HG03103 (cell line): ENCODE measurements at regions not wholly inside any gene's neighbourhood (a gene's known extent, or its start where the extent isn't known, plus 50 kb on each side); places are given as distances from the start of the nearest gene placed in this dataset.

Source experiments
- ATAC-seq: cut with Tn5 transposase; IDR thresholded peaks from one replicate; pipeline ENCODE4 v1.9.1; 2021; ENCODE audit warnings: low read depth; ENCODE audit not compliant: unreplicated experiment

- no peak for ATAC-seq
These were observed 228.2 kb upstream of the ZPLD1 start for GRCh38 chr3:102206511-102207031.

DNA sequence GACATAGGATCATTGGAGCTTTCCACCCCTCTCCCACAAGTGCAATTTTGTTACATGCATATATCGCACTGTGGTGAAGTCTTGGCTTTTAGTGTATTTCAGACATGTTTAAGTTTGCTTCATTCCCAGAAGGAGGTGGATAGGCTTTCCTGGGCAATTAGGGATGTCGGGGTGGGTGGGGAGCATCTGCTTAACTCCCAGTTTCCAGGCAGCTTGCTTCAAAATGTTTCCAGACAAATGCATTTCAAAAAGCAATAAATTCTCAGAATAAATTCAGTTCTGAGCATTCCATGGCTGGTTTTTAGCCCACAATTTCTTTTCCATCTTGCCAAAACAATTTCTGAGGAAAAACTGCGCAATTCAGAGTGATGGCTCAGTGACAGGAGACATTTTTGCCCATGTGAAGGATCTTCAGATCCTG, 227.7 kb upstream of the ZPLD1 start:
- ATAC-seq, result no peak

DNA sequence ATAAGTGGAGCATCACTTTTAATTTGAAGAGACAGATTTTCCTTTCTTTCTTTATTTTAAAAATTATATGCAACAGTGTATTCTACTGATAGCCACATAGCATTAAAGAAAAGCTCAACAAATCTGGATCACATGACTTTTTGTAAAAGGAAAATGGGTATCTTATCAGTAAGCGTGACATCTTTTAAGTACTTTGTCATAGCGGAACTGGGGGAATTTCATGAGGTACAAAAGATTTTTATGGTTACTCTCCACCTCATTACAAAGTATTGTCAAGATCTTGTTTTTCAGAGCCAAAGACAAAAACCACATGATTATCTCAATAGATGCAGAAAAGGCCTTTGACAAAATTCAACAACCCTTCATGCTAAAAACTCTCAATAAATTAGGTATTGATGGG, 219.6 kb upstream of the ZPLD1 start:
- no peak for ATAC-seq

GRCh38 chr3:102223132-102223531, 211.7 kb upstream of the ZPLD1 start:
- ATAC-seq, result no peak

DNA sequence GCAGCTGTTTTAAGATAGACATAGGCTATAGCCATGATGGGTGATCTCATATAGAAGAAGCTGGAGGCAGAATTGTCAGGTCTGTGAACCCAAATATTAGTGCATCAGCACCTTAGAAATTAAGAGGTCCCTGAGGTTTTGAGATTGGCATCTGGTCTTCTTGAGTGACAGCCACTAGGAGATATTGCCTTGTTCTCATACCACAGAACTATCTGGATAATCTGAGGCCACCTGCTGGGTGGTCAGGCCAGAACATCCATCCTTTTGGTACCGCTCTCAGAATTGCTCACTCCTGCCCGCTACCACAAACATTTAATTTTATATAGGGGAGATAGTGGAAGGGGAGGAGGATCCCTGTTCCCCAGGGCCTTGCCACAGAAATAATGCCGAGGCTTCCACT, 210.6 kb upstream of the ZPLD1 start:
- peak; percentile 43 for ATAC-seq

- ATAC-seq, result no peak
These were observed 209.8 kb upstream of the ZPLD1 start for GRCh38 chr3:102225005-102225404.

DNA sequence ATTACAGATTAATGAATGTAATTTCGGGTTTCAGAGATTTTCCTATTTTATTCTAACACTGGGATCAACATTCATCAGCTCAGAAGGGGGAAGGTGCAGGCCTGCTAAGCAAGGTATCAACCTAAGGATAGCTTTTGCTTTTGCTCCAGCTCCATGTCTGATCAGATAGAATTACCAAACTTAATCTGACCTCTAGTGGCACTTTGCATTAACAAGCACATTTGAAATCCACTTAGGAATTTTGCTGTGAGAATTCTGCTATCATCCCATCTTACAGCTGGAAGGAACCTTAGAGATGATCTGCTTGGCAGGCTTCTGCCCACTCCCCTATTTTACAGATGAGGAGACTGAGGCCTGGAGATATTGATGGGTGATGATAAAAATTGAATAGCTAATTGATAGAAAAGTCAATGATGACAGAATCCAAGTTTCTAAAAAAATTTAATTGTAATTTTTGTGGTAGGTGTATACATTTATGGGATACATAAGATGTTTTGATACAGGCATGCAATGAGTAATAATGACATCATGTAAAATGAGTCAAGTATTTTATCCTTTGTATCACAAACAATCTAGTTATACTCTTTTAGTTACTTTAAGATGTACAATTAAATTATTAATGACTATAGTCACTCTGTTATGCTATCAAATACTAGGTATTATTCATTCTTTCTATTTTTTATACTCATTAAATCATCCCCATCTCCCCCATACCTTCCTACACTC, 209.2 kb upstream of the ZPLD1 start:
- peak; percentile 46 for ATAC-seq

DNA sequence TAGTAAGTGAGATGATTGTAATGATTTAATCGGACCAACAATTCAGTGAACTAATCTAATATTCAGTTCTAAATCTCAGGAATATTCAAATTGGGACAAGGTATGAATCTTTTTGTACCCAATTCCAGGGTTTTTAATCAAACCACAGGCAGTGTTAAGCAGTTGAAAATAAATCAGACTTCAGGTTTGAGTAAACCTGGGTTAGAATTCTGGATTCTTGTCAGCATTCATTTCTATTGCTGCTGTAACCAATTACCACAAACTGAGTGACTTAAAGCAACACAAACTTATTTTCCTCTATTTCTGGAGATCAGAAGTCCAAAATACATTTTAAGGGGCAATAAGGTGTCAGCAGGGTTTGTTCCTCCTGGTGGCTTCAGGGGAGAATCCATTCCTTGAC, 208.4 kb upstream of the ZPLD1 start:
- ATAC-seq, result no peak

- ATAC-seq, result no peak
These were observed 205.7 kb upstream of the ZPLD1 start for GRCh38 chr3:102229062-102229655.

- ATAC-seq, result no peak
These were observed 204.8 kb upstream of the ZPLD1 start for GRCh38 chr3:102230057-102230456.

- peak; percentile 93 for ATAC-seq
These were observed 200.9 kb upstream of the ZPLD1 start for GRCh38 chr3:102233881-102234280.

DNA sequence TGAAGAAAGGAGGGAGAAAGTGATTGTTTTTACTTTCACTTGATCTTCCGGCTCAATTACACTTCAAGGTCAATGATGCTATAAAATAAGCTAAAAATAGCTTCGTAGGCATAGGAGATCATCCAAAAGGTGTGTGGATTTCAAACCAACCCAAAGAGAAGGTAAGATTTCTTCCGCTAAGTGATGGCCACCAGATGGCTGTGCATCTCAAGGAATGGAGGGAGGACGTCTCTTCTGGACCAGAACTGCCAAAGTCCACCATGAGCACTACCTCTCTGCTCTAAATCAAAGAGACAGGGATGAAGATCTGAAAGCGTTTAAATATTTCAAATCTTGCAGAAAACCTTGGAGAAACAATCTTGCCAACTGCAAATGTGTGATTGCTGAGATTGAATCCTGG, 199.1 kb upstream of the ZPLD1 start:
- no peak for ATAC-seq

GRCh38 chr3:102237181-102237580, 197.6 kb upstream of the ZPLD1 start:
- ATAC-seq, result no peak

DNA sequence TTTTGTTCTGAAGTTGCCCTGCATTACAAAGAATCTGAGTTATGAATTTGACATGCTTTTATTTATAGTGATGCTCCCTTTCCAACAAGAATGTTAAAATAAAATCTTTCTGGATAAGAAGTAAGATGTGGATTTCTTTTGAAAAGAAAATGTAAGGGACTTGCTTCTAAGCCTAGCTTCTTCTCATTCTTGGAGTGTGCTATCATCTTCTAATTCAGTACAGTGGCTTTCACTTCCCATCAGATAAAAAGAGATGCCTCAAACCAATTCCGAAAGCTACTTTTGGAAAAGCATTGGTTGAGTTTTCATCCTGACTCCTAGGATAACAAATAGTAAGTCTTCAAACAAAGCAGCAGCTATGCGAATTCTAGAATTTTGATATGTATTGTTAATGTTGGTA, 197.0 kb upstream of the ZPLD1 start:
- ATAC-seq, result no peak

DNA sequence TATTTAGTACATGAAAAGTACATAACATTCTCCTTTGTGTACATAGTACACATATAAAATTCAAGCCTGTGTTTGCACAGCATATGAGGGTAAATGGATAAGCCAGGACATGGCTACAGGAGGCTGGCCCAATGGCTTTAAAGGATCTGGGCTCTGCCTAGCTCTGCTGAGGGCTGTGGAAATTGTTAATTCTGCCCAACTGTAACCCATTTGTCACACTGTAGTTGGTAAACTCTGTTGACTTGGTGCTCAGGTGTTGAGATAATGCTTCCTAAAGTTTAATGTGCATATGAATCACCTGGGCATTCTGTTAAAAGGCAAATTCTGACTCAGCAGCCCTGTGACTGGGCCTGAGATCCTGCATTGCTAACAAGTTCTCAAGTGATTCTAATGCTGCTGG, 196.5 kb upstream of the ZPLD1 start:
- ATAC-seq, result no peak

GRCh38 chr3:102240720-102241119, 194.1 kb upstream of the ZPLD1 start:
- no peak for ATAC-seq

DNA sequence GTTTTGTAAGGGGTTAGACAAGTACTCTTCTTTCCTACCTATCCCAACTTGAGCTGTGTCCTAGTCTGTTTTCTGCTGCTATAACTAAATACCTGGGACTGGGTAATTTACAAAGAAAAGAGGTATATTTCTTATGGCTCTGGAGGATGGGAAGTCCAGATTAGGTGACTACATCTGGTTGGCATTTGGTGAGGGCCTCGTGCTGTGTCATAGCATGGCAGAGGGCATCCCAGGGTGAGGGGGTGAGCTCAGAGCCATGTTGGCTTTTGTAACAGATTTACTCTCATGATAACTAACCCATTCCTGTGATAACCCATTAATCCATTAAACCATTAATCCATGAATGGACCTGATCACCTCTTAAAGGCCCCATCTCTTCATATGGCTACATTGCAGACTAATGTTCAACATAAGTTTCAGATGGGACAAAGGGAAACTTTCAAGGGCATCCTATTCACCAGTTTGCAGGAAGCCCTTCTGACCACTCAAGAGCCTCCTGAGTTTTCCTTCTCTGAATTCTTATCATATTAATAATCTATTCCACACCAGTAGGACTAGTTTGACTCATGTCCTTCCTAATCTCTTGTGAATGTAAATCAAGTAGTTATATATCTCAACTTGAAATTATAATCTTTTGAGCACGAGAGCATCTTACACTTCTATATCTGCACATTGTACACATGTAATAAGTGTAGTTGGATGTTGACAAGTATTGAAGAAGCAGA, 185.7 kb upstream of the ZPLD1 start:
- no peak for ATAC-seq

GRCh38 chr3:102255736-102256135, 179.1 kb upstream of the ZPLD1 start:
- no peak for ATAC-seq

DNA sequence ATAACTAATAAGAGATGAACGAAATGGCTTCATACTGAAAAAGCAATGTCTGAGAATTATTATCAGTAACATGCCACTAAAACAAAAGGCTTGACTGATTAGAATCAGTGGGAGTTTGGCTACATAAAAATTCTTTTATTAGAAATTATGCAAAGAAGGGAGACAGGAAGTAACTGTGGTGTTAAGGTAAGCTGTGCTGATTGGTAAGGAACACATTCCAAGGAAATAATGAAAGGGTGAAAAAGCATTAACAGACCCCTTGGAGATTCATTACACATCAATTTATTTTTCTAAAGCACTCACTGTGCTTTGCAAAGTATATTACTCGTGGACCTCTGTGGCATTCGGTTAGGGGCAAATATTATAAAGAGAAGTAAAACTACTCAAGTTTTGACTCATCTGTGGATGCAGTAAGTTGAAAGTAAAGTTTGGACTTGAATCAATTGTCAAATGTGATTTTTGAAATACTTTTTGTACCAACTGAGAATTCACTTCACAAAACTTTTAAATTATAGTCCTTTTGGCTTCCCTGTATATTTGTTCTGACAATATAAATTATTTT, 176.1 kb upstream of the ZPLD1 start:
- peak; percentile 88 for ATAC-seq

DNA sequence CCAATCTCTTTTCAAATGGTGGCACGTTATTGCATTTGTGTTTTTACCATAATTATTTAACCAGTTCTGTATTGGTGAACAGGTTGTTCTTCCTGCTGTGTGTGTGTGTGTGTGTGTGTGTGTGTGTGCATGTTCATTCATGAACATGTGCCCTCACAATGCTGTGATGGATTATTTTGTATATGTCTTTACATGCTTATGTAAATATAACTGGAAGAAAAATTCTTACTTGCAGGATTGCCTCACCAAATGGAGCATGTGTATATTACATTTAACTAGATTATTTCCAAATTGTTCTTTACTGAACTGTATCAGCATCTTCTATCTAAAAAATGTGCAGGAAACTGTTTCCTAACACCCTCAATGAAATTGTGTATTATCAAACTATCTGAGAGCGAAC, 175.2 kb upstream of the ZPLD1 start:
- no peak for ATAC-seq

GRCh38 chr3:102265720-102266119, 169.1 kb upstream of the ZPLD1 start:
- ATAC-seq, result peak; percentile 95
